NB4 (cell line): ENCODE measurements at regions not wholly inside any gene's neighbourhood (a gene's known extent, or its start where the extent isn't known, plus 50 kb on each side); places are given as distances from the start of the nearest gene placed in this dataset.

Experiments
- MYC ChIP-seq: IDR thresholded peaks from 2 replicates; pipeline ENCODE4 v1.6.1; 2011; ENCODE audit warnings: low read depth, low read length
- POLR2A ChIP-seq: IDR thresholded peaks from 2 replicates; pipeline ENCODE4 v1.6.1; 2011; ENCODE audit warnings: mild to moderate bottlenecking; ENCODE audit not compliant: insufficient read length; ENCODE audit errors: extremely low read depth
- TF ChIP-seq, protein P1 (sequence below): IDR thresholded peaks from one replicate; pipeline ENCODE4 v1.5.1; 2012; ENCODE audit warnings: low read depth, low read length

DNA sequence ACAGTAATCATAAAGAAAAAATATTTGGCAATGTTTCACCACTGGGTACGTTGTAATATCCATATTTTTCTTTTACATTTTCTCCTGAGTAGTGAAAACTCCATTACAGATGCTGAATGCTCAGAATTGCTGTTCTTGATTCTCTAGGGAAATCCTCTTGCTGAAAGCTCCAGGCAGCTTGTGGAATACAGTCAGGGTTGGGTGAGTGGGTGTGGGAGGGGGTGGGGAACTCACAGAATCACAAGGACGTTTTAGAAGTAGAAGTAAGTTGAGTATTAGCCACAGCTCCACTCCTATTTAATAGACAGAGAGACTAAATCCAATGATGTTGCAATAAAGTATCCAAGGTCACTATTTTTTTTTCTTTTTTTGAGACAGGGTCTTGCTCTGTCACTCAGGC lies 1270.9 kb downstream of the TYW1 start:
- no peak for TF ChIP-seq POLR2A
- TF ChIP-seq, protein P1, sequence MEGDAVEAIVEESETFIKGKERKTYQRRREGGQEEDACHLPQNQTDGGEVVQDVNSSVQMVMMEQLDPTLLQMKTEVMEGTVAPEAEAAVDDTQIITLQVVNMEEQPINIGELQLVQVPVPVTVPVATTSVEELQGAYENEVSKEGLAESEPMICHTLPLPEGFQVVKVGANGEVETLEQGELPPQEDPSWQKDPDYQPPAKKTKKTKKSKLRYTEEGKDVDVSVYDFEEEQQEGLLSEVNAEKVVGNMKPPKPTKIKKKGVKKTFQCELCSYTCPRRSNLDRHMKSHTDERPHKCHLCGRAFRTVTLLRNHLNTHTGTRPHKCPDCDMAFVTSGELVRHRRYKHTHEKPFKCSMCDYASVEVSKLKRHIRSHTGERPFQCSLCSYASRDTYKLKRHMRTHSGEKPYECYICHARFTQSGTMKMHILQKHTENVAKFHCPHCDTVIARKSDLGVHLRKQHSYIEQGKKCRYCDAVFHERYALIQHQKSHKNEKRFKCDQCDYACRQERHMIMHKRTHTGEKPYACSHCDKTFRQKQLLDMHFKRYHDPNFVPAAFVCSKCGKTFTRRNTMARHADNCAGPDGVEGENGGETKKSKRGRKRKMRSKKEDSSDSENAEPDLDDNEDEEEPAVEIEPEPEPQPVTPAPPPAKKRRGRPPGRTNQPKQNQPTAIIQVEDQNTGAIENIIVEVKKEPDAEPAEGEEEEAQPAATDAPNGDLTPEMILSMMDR: no peak
- TF ChIP-seq MYC: no peak
